ENCODE measurements at regions not wholly inside any gene's neighbourhood (a gene's known extent, or its start where the extent isn't known, plus 50 kb on each side); places are given as distances from the start of the nearest gene placed in this dataset.

GRCh38 chr10:118940386-118940785 is 89.1 kb upstream of the NANOS1 start:
- TF ChIP-seq TAF1 (conservative IDR thresholded peaks at IDR 0.05) (no peak), MAX (IDR thresholded peaks at IDR 0.05) (no peak), CTCF (IDR thresholded peaks at IDR 0.05; ENCODE audit: low read depth, low read length, missing input control) (no peak), RAD21 (IDR thresholded peaks at IDR 0.05) (no peak), REST (IDR thresholded peaks at IDR 0.05) (no peak)
